K562 (cell line): ENCODE measurements at regions not wholly inside any gene's neighbourhood (a gene's known extent, or its start where the extent isn't known, plus 50 kb on each side); places are given as distances from the start of the nearest gene placed in this dataset.
A peak's percentile ranks its signal among the peaks of the same experiment; 100 is the strongest.

Source experiments
- ATAC-seq: fragments of 200-7000 bp; cut with Tn5 transposase; 3 replicates; pipeline ENCODE4 v1.9.1; 2020; ENCODE audit warnings: moderate library complexity
- BruUV-seq: library from RNA; stranded (reverse); fragments of 400-500 nt; replicated peaks from 2 replicates; lab custom pipeline; 2021; lab: Mats Ljungman, UMichigan
- CTCF ChIA-PET: fragments of 300-600 bp; formaldehyde crosslinking; extraction: SDS; loops from one replicate; lab custom pipeline; 2021; ENCODE audit warnings: low intra/inter-chr PET ratio; lab: Yijun Ruan, JAX
- POLR2A ChIA-PET: fragments of 300-600, 350-650 bp; sonication (Branson Sonifier 250); formaldehyde crosslinking; extraction: SDS; loops from one replicate; lab custom pipeline; 2021; ENCODE audit warnings: antibody characterized with exemption, inconsistent platforms; lab: Yijun Ruan, JAX
- DNase-seq, 4 experiments: peaks; one replicate each; pipeline versions ENCODE4 v3.0.0 to v3.0.0-alpha.2; 2011 to 2018; ENCODE audit warnings: low spot score in 3 of 4, mixed read lengths in 3 of 4; ENCODE audit errors: extremely low read depth in 1 of 4
- FAIRE-seq: peaks from 2 replicates; lab custom pipeline; 2011; peaks lifted over from hg19 to GRCh38; lab: Jason Lieb, UNC
- H2AFZ ChIP-seq: 2 replicates; pipeline ENCODE4 v1.6.0; 2011; ENCODE audit warnings: low read depth, low read length, control low read depth, inconsistent platforms
- H3K27ac ChIP-seq: fragments of 200-600 bp; 3 replicates; pipeline ENCODE4 v1.8.0; 2011; ENCODE audit warnings: low read depth, mild to moderate bottlenecking, control low read depth, inconsistent platforms, low read length, moderate library complexity, mixed read lengths; ENCODE audit errors: extremely low read depth
- H3K27me3 ChIP-seq, 2 experiments: fragments of 300-600 bp in 1 of 2; 2 replicates in 1 of 2; 3 replicates in 1 of 2; pipeline versions ENCODE4 v1.6.0 to v1.8.0; 2011; ENCODE audit warnings: inconsistent platforms in 2 of 2, low read length in 2 of 2, mild to moderate bottlenecking in 1 of 2, mixed read lengths in 1 of 2, moderate library complexity in 1 of 2; ENCODE audit not compliant: control insufficient read depth in 2 of 2, insufficient read depth in 2 of 2
- H3K36me3 ChIP-seq: fragments of 300-600 bp; 3 replicates; pipeline ENCODE4 v1.8.0; 2011; ENCODE audit warnings: mild to moderate bottlenecking, low read length, inconsistent platforms; ENCODE audit not compliant: control insufficient read depth, insufficient read depth
- H3K4me1 ChIP-seq, 2 experiments: fragments of 200-600 bp in 1 of 2; replicated peaks in 1 of 2; 2 replicates in 1 of 2; 3 replicates in 1 of 2; pipeline versions ENCODE4 v1.5.1 to v1.8.0; 2011; ENCODE audit warnings: inconsistent platforms in 2 of 2, low read length in 2 of 2, mild to moderate bottlenecking in 1 of 2, mixed read lengths in 1 of 2, moderate library complexity in 1 of 2; ENCODE audit not compliant: control insufficient read depth in 2 of 2, insufficient read depth in 2 of 2
- H3K4me2 ChIP-seq: 2 replicates; pipeline ENCODE4 v1.6.1; 2011; ENCODE audit warnings: low read length, control low read depth, inconsistent platforms, mixed read lengths; ENCODE audit not compliant: insufficient read depth
- H3K4me3 ChIP-seq: fragments of 200-600 bp; sonication (generic), shearing (Covaris generic); 2 replicates; pipeline ENCODE4 v1.5.1; 2016; ENCODE audit warnings: control low read depth, inconsistent platforms
- H3K79me2 ChIP-seq: fragments of 200-600 bp; 3 replicates; pipeline ENCODE4 v1.8.0; 2011; ENCODE audit warnings: low read length, inconsistent platforms; ENCODE audit not compliant: control insufficient read depth, insufficient read depth
- H3K9ac ChIP-seq, 2 experiments: 2 replicates each; pipeline versions ENCODE4 v1.6.0 to v1.6.1; 2011; ENCODE audit warnings: low read depth in 2 of 2, low read length in 2 of 2, control low read depth in 1 of 2, inconsistent platforms in 1 of 2, mild to moderate bottlenecking in 1 of 2, mixed read lengths in 1 of 2; ENCODE audit not compliant: insufficient read depth in 1 of 2
- H3K9me1 ChIP-seq: one replicate; pipeline ENCODE4 v1.6.0; 2011; ENCODE audit warnings: inconsistent platforms, mild to moderate bottlenecking, low read length, moderate library complexity; ENCODE audit not compliant: control insufficient read depth, insufficient read depth
- H3K9me3 ChIP-seq: replicated peaks from 2 replicates; pipeline ENCODE4 v1.5.1; 2011; ENCODE audit warnings: low read depth, low read length, inconsistent platforms; ENCODE audit not compliant: control insufficient read depth, insufficient read depth
- H4K20me1 ChIP-seq: replicated peaks from 2 replicates; pipeline ENCODE4 v1.6.1; 2011; ENCODE audit warnings: low read length, inconsistent platforms, mixed read lengths; ENCODE audit not compliant: control insufficient read depth, insufficient read depth
- BDP1 ChIP-seq: IDR thresholded peaks from 3 replicates; pipeline ENCODE4 v1.6.1; 2011; ENCODE audit not compliant: insufficient read length, insufficient read depth
- CBX3 ChIP-seq, 2 experiments: IDR thresholded peaks; 1 replicate in 1 of 2; 2 replicates in 1 of 2; pipeline ENCODE4 v1.6.1; 2012; ENCODE audit warnings: inconsistent platforms in 2 of 2, low read length in 2 of 2, borderline replicate concordance in 1 of 2, control low read depth in 1 of 2
- MAFF ChIP-seq: IDR thresholded peaks from 2 replicates; pipeline ENCODE4 v1.6.1; 2012; ENCODE audit warnings: low read length, improper control_type of control experiment
- MAFK ChIP-seq: IDR thresholded peaks from 2 replicates; pipeline ENCODE4 v1.6.1; 2011; ENCODE audit warnings: low read length, improper control_type of control experiment
- POLR2G ChIP-seq: fragments of 200-400 bp; formaldehyde crosslinking; IDR thresholded peaks from 2 replicates; pipeline ENCODE4 v1.6.1; 2017; ENCODE audit warnings: low read depth, mild to moderate bottlenecking, antibody characterized with exemption, low read length, moderate library complexity
- PTTG1 ChIP-seq: fragments of 450-650 bp; IDR thresholded peaks from 2 replicates; pipeline ENCODE4 v1.6.1; 2016; ENCODE audit warnings: low read depth, mild to moderate bottlenecking, missing genetic modification characterization, missing compliant biosample characterization
- SMAD2 ChIP-seq: fragments of 150-350 bp; IDR thresholded peaks from 2 replicates; pipeline ENCODE4 v1.6.1; 2014; ENCODE audit warnings: low read depth, mild to moderate bottlenecking, low read length
- TRIM28 ChIP-seq: fragments of 450-650 bp; IDR thresholded peaks from 2 replicates; pipeline ENCODE4 v1.6.1; 2017
- ZNF143 ChIP-seq: sonication (generic); formaldehyde crosslinking; IDR thresholded peaks from 2 replicates; pipeline ENCODE4 v1.9.0; 2022; ENCODE audit warnings: mild to moderate bottlenecking, missing genetic modification reagents
- ZNF316 ChIP-seq: fragments of 450-650 bp; IDR thresholded peaks from 2 replicates; pipeline ENCODE4 v1.6.1; 2016
- ZNF79 ChIP-seq: fragments of 250-450 bp; sonication (Bioruptor Pico); IDR thresholded peaks from 2 replicates; pipeline ENCODE4 v1.4.0; 2020; ENCODE audit warnings: low read depth, mild to moderate bottlenecking, moderate library complexity
- WGBS: fragments of 100-300 bp; shearing (Covaris generic); methylation state at CpG from one replicate; pipeline ENCODE4 v1.1.6; 2016; ENCODE audit warnings: low coverage, mixed read lengths; ENCODE audit not compliant: insufficient coverage; ENCODE audit errors: missing lambda C conversion rate; 5-methylcytosine and 5-hydroxymethylcytosine counted together
- in situ Hi-C: fragments of 300-500 bp; cut with MboI; formaldehyde crosslinking; loops from 4 replicates; pipeline ENCODE4 v1.15.0; 2018; ENCODE audit warnings: inconsistent platforms, mixed read lengths
- intact Hi-C: fragments of 100-400 bp; cut with micrococcal nuclease; formaldehyde crosslinking; loops from 2 replicates; pipeline ENCODE4 v1.14.2; 2022
- TF ChIP-seq, protein P1 (sequence below): fragments of 200-800 bp; sonication (Bioruptor generic); IDR thresholded peaks from 2 replicates; pipeline ENCODE4 v1.6.1; 2016; ENCODE audit warnings: missing genetic modification characterization, missing compliant biosample characterization
- TF ChIP-seq, protein P2 (sequence below), 2 experiments: fragments of 250-450 bp in 1 of 2; fragments of 450-650 bp in 1 of 2; sonication (Bioruptor Pico) in 1 of 2; IDR thresholded peaks; 2 replicates each; pipeline versions ENCODE4 v1.6.1 to v1.8.0; 2016 to 2021; ENCODE audit warnings: mild to moderate bottlenecking in 2 of 2, moderate library complexity in 2 of 2, missing compliant biosample characterization in 1 of 2, missing genetic modification characterization in 1 of 2

DNA sequence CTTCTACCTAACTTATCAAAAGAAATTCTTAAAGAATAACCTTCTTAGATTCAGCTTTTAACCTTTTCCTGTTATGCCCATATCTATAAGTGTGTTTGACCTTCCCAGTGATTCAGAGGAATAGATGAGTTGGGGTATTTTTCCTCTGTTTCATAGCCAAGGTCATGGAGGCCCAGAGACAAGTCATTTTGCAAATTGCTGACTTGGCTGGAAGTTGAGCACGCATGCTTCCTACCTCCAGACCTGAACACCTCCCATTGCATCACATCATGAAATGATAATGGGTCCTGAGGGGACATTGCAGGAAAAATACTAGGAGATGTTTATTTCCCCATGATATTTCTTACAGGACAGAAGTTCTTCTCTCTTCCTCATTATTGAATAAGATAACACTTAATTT, 158.6 kb upstream of the LMCD1 start:
- in situ Hi-C loops: no loop called here
- H3K36me3 ChIP-seq: no peaks in the 10 kb centered on the region
- no peaks in the 10 kb centered on the region for H3K4me1 ChIP-seq
- no peak overlapping the region for H2AFZ ChIP-seq
- WGBS: 10% methylated on average over 1 of the region's 1 CpG
- TF ChIP-seq MAFF (peak; percentile 51), POLR2G (no peak), ZNF316 (peak; percentile 43; the same call in 1 of the 2 replicates), MAFK (peak; percentile 49; the same call in 1 of the 2 replicates), BDP1 (no peak)
- TF ChIP-seq, all 486 proteins: peak for 3
- Histone ChIP-seq H3K9ac (no peak overlapping the region), H3K27me3 (no peaks in the 10 kb centered on the region), H3K27ac (no peak overlapping the region), H3K79me2 (no peaks in the 10 kb centered on the region), H3K4me2 (no peak overlapping the region), H3K9me3 (no peaks in the 10 kb centered on the region), H3K4me3 (no peak overlapping the region), H4K20me1 (no peaks in the 10 kb centered on the region), H3K9me1 (no peaks in the 10 kb centered on the region)
- no peak for ATAC-seq
- intact Hi-C loops: no loop called here
- no peak for DNase-seq
- CTCF ChIA-PET: no interaction called here
- POLR2A ChIA-PET: no interaction called here
- BruUV-seq: no TSS peak
- FAIRE-seq: peak; percentile 19

DNA sequence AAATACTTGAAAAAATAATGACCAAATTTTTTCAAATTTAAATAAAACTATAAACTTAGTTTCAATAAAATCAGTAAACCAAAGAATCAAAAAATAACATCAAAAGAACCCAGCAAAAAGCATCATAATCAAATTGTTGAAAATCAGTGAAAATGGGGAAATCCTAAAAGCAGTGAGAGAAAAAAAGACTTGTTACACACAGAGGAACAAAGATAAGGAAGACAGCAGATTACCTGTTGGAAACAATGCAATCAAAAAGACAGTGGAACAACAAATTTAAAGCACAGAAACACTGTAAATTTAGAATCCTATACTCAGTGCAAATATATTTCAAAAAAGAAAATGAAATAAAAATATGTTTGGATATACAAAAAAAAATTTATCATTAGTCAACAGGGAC, 156.2 kb upstream of the LMCD1 start:
- POLR2A ChIA-PET: no interaction called here
- Histone ChIP-seq H3K4me1 (no peaks in the 10 kb centered on the region), H3K79me2 (no peaks in the 10 kb centered on the region), H3K9me1 (no peaks in the 10 kb centered on the region), H4K20me1 (no peaks in the 10 kb centered on the region), H3K27me3 (no peaks in the 10 kb centered on the region), H3K27ac (no peak overlapping the region), H3K9me3 (no peaks in the 10 kb centered on the region), H3K36me3 (no peaks in the 10 kb centered on the region), H3K9ac (no peak overlapping the region), H2AFZ (no peak overlapping the region), H3K4me3 (no peak overlapping the region), H3K4me2 (no peak overlapping the region)
- DNase-seq: no peak
- in situ Hi-C loops: no loop called here
- intact Hi-C loops: no loop called here
- no TSS peak for BruUV-seq
- no peak for ATAC-seq
- no peak for FAIRE-seq
- CTCF ChIA-PET: no interaction called here
- TF ChIP-seq ZNF79 (CRISPR knock-in tag) (no peak), ZNF143 (no peak), TRIM28 (peak; percentile 91), CBX3 (IDR thresholded peaks at IDR 0.05; ENCODE audit: borderline replicate concordance in 1 of 2, low read length in 2 of 2) (peak in 1 of 2 experiments; percentile 90; a peak in 2 of 3 replicates), SMAD2 (no peak), PTTG1 (tag) (no peak)
- TF ChIP-seq, protein P1, sequence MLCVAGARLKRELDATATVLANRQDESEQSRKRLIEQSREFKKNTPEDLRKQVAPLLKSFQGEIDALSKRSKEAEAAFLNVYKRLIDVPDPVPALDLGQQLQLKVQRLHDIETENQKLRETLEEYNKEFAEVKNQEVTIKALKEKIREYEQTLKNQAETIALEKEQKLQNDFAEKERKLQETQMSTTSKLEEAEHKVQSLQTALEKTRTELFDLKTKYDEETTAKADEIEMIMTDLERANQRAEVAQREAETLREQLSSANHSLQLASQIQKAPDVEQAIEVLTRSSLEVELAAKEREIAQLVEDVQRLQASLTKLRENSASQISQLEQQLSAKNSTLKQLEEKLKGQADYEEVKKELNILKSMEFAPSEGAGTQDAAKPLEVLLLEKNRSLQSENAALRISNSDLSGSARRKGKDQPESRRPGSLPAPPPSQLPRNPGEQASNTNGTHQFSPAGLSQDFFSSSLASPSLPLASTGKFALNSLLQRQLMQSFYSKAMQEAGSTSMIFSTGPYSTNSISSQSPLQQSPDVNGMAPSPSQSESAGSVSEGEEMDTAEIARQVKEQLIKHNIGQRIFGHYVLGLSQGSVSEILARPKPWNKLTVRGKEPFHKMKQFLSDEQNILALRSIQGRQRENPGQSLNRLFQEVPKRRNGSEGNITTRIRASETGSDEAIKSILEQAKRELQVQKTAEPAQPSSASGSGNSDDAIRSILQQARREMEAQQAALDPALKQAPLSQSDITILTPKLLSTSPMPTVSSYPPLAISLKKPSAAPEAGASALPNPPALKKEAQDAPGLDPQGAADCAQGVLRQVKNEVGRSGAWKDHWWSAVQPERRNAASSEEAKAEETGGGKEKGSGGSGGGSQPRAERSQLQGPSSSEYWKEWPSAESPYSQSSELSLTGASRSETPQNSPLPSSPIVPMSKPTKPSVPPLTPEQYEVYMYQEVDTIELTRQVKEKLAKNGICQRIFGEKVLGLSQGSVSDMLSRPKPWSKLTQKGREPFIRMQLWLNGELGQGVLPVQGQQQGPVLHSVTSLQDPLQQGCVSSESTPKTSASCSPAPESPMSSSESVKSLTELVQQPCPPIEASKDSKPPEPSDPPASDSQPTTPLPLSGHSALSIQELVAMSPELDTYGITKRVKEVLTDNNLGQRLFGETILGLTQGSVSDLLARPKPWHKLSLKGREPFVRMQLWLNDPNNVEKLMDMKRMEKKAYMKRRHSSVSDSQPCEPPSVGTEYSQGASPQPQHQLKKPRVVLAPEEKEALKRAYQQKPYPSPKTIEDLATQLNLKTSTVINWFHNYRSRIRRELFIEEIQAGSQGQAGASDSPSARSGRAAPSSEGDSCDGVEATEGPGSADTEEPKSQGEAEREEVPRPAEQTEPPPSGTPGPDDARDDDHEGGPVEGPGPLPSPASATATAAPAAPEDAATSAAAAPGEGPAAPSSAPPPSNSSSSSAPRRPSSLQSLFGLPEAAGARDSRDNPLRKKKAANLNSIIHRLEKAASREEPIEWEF (CRISPR knock-in tag): no peak
- TF ChIP-seq, protein P2, sequence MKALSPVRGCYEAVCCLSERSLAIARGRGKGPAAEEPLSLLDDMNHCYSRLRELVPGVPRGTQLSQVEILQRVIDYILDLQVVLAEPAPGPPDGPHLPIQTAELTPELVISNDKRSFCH (CRISPR knock-in tag; IDR thresholded peaks at IDR 0.05): no peak
- TF ChIP-seq, protein P2 (tag; IDR thresholded peaks at IDR 0.05): no peak
